ENCODE measurements at regions not wholly inside any gene's neighbourhood (a gene's known extent, or its start where the extent isn't known, plus 50 kb on each side); places are given as distances from the start of the nearest gene placed in this dataset.

GRCh38 chr16:52932321-52932720 is 120.4 kb downstream of the CHD9NB start:
- TF ChIP-seq NFYB (IDR thresholded peaks at IDR 0.05; ENCODE audit: insufficient read depth, low read depth, low read length) (no peak), PAX5 (IDR thresholded peaks at IDR 0.05; ENCODE audit: borderline replicate concordance, low read depth, low read length) (no peak), CTCF (IDR thresholded peaks at IDR 0.05 in 2 of 3, conservative IDR thresholded peaks at IDR 0.05 in 1 of 3; ENCODE audit: control insufficient read depth in 2 of 3, extremely low read depth in 1 of 3, insufficient read depth in 1 of 3, low read depth in 3 of 3, low read length in 3 of 3) (no peak), BCL11A (IDR thresholded peaks at IDR 0.05; ENCODE audit: low read depth, low read length) (no peak), DPF2 (IDR thresholded peaks at IDR 0.05) (no peak), POLR2A (IDR thresholded peaks at IDR 0.05; ENCODE audit: low read depth, low read length) (no peak), BCL3 (IDR thresholded peaks at IDR 0.05; ENCODE audit: borderline replicate concordance, insufficient read depth, low read depth, low read length, poor library complexity, severe bottlenecking) (no peak), BRCA1 (IDR thresholded peaks at IDR 0.05; ENCODE audit: low read depth, low read length) (no peak), ATF2 (IDR thresholded peaks at IDR 0.05; ENCODE audit: low read length) (no peak), MTA3 (IDR thresholded peaks at IDR 0.05; ENCODE audit: borderline replicate concordance, low read length) (no peak), BHLHE40 (IDR thresholded peaks at IDR 0.05; ENCODE audit: borderline replicate concordance in 1 of 2, low read depth in 2 of 2, low read length in 1 of 2) (no peak), KAT2A (conservative IDR thresholded peaks at IDR 0.05; ENCODE audit: control insufficient read depth, low read depth, low read length) (no peak), RFX5 (IDR thresholded peaks at IDR 0.05; ENCODE audit: low read depth, low read length) (no peak)

Measured in GM12878 (cell line).